Endothelial cell of umbilical vein (primary cell): ENCODE measurements at regions not wholly inside any gene's neighbourhood (a gene's known extent, or its start where the extent isn't known, plus 50 kb on each side); places are given as distances from the start of the nearest gene placed in this dataset.

ENCODE experiments used
- BruUV-seq: library from RNA; stranded (reverse); fragments of 400-500 nt; replicated peaks from 2 replicates; lab custom pipeline; 2021; lab: Mats Ljungman, UMichigan
- CTCF ChIA-PET: fragments of 300-600, 350-600 bp; sonication (Branson Sonifier 250); formaldehyde crosslinking; loops from one replicate; lab custom pipeline; 2021; ENCODE audit warnings: antibody characterized with exemption, inconsistent platforms; lab: Charles Lee
- POLR2A ChIA-PET: fragments of 300-600, 350-600 bp; sonication (Branson Sonifier 250); formaldehyde crosslinking; loops from one replicate; lab custom pipeline; 2021; ENCODE audit warnings: antibody characterized with exemption, inconsistent platforms; lab: Charles Lee
- DNase-seq: peaks from one replicate; pipeline ENCODE4 v3.0.0-alpha.2; 2011; ENCODE audit warnings: low read depth, low spot score
- FAIRE-seq: peaks from 2 replicates; lab custom pipeline; 2011; peaks lifted over from hg19 to GRCh38; lab: Jason Lieb, UNC
- H2AFZ ChIP-seq: 2 replicates; pipeline ENCODE4 v1.6.0; 2012; ENCODE audit warnings: low read depth, low read length, control low read depth, inconsistent platforms
- H3K27ac ChIP-seq: 2 replicates; pipeline ENCODE4 v1.5.1; 2011; ENCODE audit warnings: low read depth, mild to moderate bottlenecking, control low read depth, low read length, moderate library complexity; ENCODE audit not compliant: insufficient read depth
- H3K27me3 ChIP-seq, 2 experiments: 2 replicates each; pipeline versions ENCODE4 v1.6.0 to v1.6.1; 2011; ENCODE audit warnings: low read length in 2 of 2, mixed read lengths in 1 of 2; ENCODE audit not compliant: control insufficient read depth in 2 of 2, insufficient read depth in 2 of 2
- H3K36me3 ChIP-seq, 2 experiments: 2 replicates in 1 of 2; 3 replicates in 1 of 2; pipeline ENCODE4 v1.5.1; 2011; ENCODE audit warnings: low read length in 2 of 2, mild to moderate bottlenecking in 1 of 2, moderate library complexity in 1 of 2; ENCODE audit not compliant: control insufficient read depth in 2 of 2, insufficient read depth in 2 of 2; ENCODE audit errors: extremely low read depth in 1 of 2
- H3K4me1 ChIP-seq: 3 replicates; pipeline ENCODE4 v1.5.1; 2011; ENCODE audit warnings: mild to moderate bottlenecking, low read length; ENCODE audit not compliant: control insufficient read depth, insufficient read depth; ENCODE audit errors: extremely low read depth
- H3K4me2 ChIP-seq: 2 replicates; pipeline ENCODE4 v1.6.1; 2011; ENCODE audit warnings: low read length, control low read depth, mixed read lengths; ENCODE audit not compliant: insufficient read depth
- H3K4me3 ChIP-seq, 3 experiments: fragments of 200-600 bp in 1 of 3; sonication (generic), shearing (Covaris generic) in 1 of 3; replicated peaks in 1 of 3; 2 replicates each; pipeline ENCODE4 v1.5.1; 2011 to 2016; ENCODE audit warnings: control low read depth in 3 of 3, low read length in 3 of 3, mild to moderate bottlenecking in 2 of 3, inconsistent platforms in 1 of 3, low read depth in 1 of 3, moderate library complexity in 1 of 3; ENCODE audit not compliant: insufficient read depth in 1 of 3
- H3K79me2 ChIP-seq: 2 replicates; pipeline ENCODE4 v1.6.0; 2012; ENCODE audit warnings: low read length, inconsistent platforms; ENCODE audit not compliant: control insufficient read depth, insufficient read depth
- H3K9ac ChIP-seq: replicated peaks from 2 replicates; pipeline ENCODE3; 2011; ENCODE audit warnings: low read length, control low read depth; ENCODE audit not compliant: insufficient read depth; ENCODE audit errors: extremely low read depth
- H3K9me1 ChIP-seq: replicated peaks from 3 replicates; pipeline ENCODE4 v1.6.0; 2011; ENCODE audit warnings: mild to moderate bottlenecking, low read length; ENCODE audit not compliant: control insufficient read depth, insufficient read depth; ENCODE audit errors: extremely low read depth
- H3K9me3 ChIP-seq: replicated peaks from 2 replicates; pipeline ENCODE4 v1.5.1; 2012; ENCODE audit warnings: low read length, inconsistent platforms; ENCODE audit not compliant: control insufficient read depth, insufficient read depth
- H4K20me1 ChIP-seq: replicated peaks from 2 replicates; pipeline ENCODE3; 2011; ENCODE audit warnings: mild to moderate bottlenecking, low read length; ENCODE audit not compliant: control insufficient read depth, insufficient read depth; ENCODE audit errors: extremely low read depth
- EZH2 ChIP-seq: IDR thresholded peaks from 2 replicates; pipeline ENCODE4 v1.6.1; 2012; ENCODE audit warnings: borderline replicate concordance, low read depth, mild to moderate bottlenecking, moderate library complexity, low read length, inconsistent platforms; ENCODE audit not compliant: severe bottlenecking
- FOS ChIP-seq: IDR thresholded peaks from 2 replicates; pipeline ENCODE4 v1.6.1; 2011; ENCODE audit warnings: mild to moderate bottlenecking, low read length, moderate library complexity, borderline replicate concordance; ENCODE audit not compliant: insufficient read depth
- GATA2 ChIP-seq: IDR thresholded peaks from 2 replicates; pipeline ENCODE4 v1.7.0; 2011; ENCODE audit warnings: low read depth, mild to moderate bottlenecking, moderate library complexity, mixed read lengths, low read length; ENCODE audit not compliant: insufficient read length, insufficient read depth
- MAX ChIP-seq: IDR thresholded peaks from 2 replicates; pipeline ENCODE4 v1.6.1; 2011; ENCODE audit not compliant: insufficient read depth, insufficient read length
- MYC ChIP-seq: IDR thresholded peaks from one replicate; pipeline ENCODE4 v1.6.1; 2011; ENCODE audit warnings: mild to moderate bottlenecking, low read depth, low read length
- POLR2A ChIP-seq: IDR thresholded peaks from 2 replicates; pipeline ENCODE4 v1.6.1; 2012; ENCODE audit warnings: low read depth, mild to moderate bottlenecking, control low read depth, low read length
- dilution Hi-C: fragments of 300-500 bp; cut with MboI; formaldehyde crosslinking; loops from one replicate; pipeline ENCODE4 v1.15.0; 2019; ENCODE audit warnings: low sequenced_read_pairs; ENCODE audit not compliant: extremely low pct_ligation_motif_present
- intact Hi-C: fragments of 100-400 bp; cut with micrococcal nuclease; formaldehyde crosslinking; loops from one replicate; pipeline ENCODE4 v1.10.0; 2022

GRCh38 chr6:90877616-90878015 is 290.7 kb upstream of the MAP3K7 start:
- H3K4me2 ChIP-seq: no peak overlapping the region
- H3K79me2 ChIP-seq: no peaks in the 10 kb centered on the region
- no peak for DNase-seq
- no peaks in the 10 kb centered on the region for H3K27me3 ChIP-seq
- no peaks in the 10 kb centered on the region for H3K4me1 ChIP-seq
- ChIA-PET CTCF (no interaction called here), POLR2A (no interaction called here)
- H3K27ac ChIP-seq: no peak overlapping the region
- H3K4me3 ChIP-seq: no peak overlapping the region
- H3K9me1 ChIP-seq: no peaks in the 10 kb centered on the region
- dilution Hi-C loops: no loop called here
- TF ChIP-seq EZH2 (no peak), GATA2 (no peak), MAX (no peak), POLR2A (no peak)
- intact Hi-C loops: no loop called here
- no peak for FAIRE-seq
- H3K9ac ChIP-seq: no peak overlapping the region
- H2AFZ ChIP-seq: no peak overlapping the region
- BruUV-seq: no TSS peak
- H3K9me3 ChIP-seq: no peaks in the 10 kb centered on the region
- no peaks in the 10 kb centered on the region for H3K36me3 ChIP-seq
- no peaks in the 10 kb centered on the region for H4K20me1 ChIP-seq

- CTCF ChIA-PET: no interaction called here
- no TSS peak for BruUV-seq
- H3K9me3 ChIP-seq: no peaks in the 10 kb centered on the region
These were observed 288.1 kb upstream of the MAP3K7 start for GRCh38 chr6:90874931-90875330.

More at GRCh38 chr6:90874931-90875330, 288.1 kb upstream of the MAP3K7 start:
- no peak overlapping the region for H3K4me2 ChIP-seq
- TF ChIP-seq MAX (no peak), POLR2A (no peak), MYC (no peak), FOS (no peak)
- dilution Hi-C loops (no loop called here), intact Hi-C loops (no loop called here)
- H3K36me3 ChIP-seq: no peaks in the 10 kb centered on the region
- no peaks in the 10 kb centered on the region for H3K27me3 ChIP-seq
- H3K27ac ChIP-seq: no peak overlapping the region
- no peak overlapping the region for H2AFZ ChIP-seq
- no peaks in the 10 kb centered on the region for H3K4me1 ChIP-seq
- no peak for DNase-seq
- no peaks in the 10 kb centered on the region for H4K20me1 ChIP-seq
- no peaks in the 10 kb centered on the region for H3K79me2 ChIP-seq
- H3K9me1 ChIP-seq: no peaks in the 10 kb centered on the region
- FAIRE-seq: no peak
- H3K9ac ChIP-seq: no peak overlapping the region
- POLR2A ChIA-PET: no interaction called here
- H3K4me3 ChIP-seq: no peak overlapping the region
